T follicular helper cell (primary cell): ENCODE measurements at regions not wholly inside any gene's neighbourhood (a gene's known extent, or its start where the extent isn't known, plus 50 kb on each side); places are given as distances from the start of the nearest gene placed in this dataset.

Experiments used
- DNase-seq: peaks from one replicate; pipeline ENCODE4 v3.0.0-alpha.2; 2020; ENCODE audit warnings: low read depth

DNA sequence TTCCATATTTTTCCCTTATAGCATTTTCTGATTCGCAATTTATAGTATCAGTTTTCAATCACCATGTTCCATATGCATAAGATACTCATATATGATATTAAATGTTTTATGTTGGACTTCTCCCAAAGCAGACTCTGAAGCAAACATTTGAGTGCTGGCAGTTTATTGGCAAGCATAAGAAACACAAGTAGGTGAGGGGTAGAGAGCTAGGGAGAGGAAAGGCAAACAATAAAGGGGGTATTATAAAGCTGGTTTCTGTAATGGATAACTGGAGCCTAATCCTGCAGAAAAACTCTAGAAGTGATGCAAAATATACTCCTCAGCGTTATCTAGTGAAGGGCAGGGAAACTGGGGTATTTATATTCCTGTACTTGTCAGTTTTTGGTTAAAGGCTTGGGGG, 491.5 kb upstream of the TGFBR2 start:
- no peak for DNase-seq

DNA sequence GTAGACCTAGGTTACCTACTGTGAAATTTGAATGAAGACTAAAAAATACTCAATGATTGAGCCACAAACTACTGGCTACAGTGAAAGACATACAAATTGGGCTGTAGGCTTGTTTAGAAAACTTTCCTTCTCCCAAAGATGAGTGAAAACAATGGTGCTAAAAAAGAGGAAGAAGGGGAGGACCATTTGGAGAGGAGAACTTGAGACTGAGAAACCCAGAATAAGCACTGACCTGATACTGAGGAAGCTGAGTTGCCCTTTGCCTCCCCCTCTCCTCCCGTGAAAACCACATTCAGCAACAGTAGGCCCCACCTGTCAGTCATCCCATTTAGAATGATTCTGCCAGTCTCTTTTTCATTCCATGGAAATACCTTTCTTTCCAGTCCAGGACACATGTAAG, 484.0 kb upstream of the TGFBR2 start:
- no peak for DNase-seq

- DNase-seq, result no peak
These were observed 483.2 kb upstream of the TGFBR2 start for GRCh38 chr3:30123224-30123623.

GRCh38 chr3:30123755-30124154, 482.6 kb upstream of the TGFBR2 start:
- DNase-seq, result no peak

GRCh38 chr3:30124435-30125370, 481.7 kb upstream of the TGFBR2 start:
- no peak for DNase-seq

DNA sequence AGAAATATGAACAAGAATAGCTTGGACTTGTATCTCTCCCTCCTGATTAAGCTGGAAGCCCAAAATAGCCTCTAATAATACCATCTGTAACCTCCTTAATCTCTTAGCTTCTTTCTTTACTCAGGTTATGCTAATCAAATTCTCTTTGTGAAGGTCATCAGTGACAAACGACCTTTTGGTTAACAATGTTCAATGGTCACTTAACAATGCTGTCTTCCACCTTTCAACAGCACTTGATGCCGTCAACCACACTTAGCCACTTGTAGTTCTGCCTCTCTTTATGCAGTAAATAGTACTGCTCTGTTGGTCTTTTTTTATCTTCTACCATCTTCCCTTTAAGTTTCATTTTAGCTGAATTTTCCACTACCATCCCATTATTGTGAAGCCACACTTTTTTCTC, 476.6 kb upstream of the TGFBR2 start:
- no peak for DNase-seq

- DNase-seq, result no peak
These were observed 476.0 kb upstream of the TGFBR2 start for GRCh38 chr3:30130391-30130790.

- no peak for DNase-seq
These were observed 475.2 kb upstream of the TGFBR2 start for GRCh38 chr3:30131191-30131590.

DNA sequence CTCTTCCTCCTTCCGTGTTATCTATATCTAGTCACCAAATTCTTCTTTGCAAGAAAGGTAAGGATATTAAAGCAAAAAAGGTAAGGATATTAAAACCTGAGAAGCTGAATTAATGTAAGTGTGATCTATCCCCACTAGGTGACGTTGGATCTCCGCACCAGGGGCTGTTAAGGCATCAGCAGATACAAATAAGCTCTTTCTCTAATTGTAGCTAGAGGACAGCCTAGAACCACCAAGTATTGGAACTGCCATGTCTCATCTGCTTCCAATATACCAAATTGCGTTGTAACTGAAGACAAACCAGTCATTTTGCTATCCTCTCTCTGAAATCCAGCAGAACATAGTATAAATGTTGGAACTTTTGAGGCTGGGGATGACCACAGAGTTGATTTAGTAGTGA, 471.2 kb upstream of the TGFBR2 start:
- DNase-seq, result no peak

DNA sequence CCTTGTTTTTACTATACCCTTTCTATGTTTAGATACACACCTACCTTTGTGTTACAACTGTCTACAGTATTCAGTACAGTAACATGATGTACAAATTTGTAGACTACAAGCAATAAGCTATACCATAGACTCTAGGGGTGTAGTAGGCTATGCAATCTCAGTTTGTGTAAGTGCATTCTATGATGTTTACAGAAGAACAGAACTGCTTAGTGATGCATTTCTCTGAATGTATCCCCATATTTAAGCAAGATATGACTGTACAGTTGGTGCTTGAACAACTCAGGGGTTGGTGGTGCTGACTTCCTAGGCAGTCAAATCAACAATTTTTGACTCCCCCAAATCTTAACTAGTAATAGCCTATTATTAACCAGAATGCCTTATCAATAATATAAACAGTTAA, 467.1 kb upstream of the TGFBR2 start:
- DNase-seq, result no peak

- no peak for DNase-seq
These were observed 465.9 kb upstream of the TGFBR2 start for GRCh38 chr3:30140356-30141075.

DNA sequence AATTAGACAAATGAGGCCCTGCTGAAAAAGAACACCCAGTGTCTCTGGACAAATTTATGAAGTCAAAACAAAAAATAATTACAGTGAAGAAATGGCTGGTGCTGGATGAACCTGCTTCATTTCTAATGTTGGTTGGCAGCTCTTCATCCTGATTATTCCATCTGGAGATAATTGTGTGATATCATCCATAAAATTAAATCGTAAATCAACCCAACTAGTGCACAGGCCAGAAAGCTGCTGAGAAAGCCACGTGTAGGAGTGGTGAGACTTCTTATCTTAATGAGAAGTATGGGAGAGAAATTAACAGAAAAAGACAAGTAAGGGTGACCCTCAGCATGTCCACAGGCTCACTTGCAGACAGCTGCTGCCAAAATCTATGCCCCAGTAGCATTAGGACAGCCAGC, 465.2 kb upstream of the TGFBR2 start:
- no peak for DNase-seq

- no peak for DNase-seq
These were observed 464.5 kb upstream of the TGFBR2 start for GRCh38 chr3:30141927-30142326.

GRCh38 chr3:30142946-30143345, 463.5 kb upstream of the TGFBR2 start:
- DNase-seq, result no peak

DNA sequence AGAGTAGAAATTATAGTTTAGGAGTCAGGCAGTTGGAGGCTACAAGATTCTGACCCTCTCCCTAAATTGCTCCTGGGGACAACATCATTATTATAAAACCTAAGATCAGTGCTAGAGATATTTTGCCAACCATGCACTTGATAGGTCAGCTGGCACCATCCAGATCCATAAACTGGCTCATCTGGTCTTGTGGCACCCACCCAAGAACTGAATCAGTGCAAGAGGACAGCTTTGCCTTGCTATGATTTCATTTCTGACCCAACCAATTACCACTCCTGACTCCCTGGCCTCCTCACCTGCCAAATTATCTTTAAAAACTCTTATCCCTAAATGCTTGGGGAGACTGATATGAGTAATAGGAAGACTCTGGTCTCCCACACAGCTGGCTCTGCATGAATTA, 461.1 kb upstream of the TGFBR2 start:
- no peak for DNase-seq

DNA sequence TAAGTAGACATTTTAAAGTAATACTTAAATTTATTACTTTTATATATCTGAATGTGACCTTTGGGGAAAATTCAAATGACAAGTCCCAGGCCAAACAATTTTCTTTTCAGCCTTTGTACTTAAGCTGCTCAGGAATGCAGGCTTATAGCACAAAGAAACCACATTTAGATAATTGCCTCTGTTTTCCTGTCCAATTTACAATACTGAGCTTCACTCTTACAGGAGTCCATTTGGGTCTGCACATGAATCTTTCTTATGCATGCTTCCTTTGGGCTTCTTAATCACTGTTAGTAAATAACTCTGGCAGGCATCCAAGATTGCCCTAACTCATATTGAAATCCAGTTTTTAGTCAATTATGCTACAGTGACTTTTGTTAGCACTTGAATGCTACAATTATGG, 459.4 kb upstream of the TGFBR2 start:
- no peak for DNase-seq

GRCh38 chr3:30154853-30155252, 451.5 kb upstream of the TGFBR2 start:
- DNase-seq, result no peak

DNA sequence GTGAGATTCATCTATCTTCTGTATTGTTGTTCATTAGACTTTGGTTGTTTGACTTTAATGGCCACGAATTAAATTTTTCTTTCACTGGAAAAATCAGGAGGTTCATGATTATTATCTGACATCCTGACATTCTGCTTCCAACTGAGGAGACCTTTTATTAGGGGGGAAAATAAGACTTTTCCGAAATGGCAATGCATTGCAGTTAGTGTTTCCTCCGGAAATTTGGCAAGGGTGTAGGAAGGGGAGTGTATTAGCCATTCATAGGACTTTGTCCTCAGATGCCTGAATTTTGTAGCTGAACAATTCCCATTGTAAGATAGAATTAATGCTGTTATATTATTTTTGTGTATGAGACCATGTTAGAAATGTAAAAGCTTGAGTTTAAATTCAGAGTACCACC, 450.6 kb upstream of the TGFBR2 start:
- DNase-seq, result no peak

DNA sequence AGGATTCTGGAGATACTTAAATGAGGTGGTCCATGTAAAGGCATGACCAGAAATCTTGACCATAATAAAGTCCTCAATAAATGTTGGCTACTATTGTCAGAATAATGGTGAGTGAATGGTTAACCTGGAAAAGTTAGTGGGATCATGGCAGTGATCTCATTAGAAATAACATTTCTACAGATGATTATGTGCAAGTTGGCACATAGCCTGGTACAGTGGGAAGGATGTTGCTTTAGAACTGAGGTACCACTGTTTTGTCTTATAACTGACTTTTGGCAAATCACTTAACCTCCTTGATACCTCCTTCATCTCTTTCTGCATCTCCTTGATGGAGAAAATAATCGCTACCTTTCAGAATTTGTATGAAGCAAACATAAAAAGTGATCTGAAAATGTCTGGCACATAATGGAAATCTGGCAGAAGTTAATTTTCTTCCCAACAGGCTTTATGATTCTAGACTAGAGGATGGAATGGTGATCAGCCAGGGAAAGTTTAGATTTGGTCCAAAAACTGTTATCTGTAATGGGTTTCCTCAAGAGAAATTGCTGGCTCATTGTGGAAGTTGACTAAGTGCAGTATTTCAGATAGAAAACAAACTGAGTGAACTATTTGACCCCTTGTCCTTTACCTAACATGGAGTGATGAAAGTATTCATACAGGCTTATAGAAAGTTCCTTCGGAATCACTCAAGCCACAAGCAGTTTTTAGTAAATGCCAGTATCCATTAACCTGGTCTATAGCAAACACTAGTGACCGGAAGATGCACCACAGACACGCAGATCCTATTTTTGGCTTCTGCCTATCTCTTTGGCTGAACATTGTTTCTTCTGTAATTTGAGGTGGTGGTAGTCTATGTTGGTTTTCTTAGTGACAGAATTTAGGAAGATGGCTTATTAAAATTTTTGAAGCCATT, 449.6 kb upstream of the TGFBR2 start:
- DNase-seq, result no peak

DNA sequence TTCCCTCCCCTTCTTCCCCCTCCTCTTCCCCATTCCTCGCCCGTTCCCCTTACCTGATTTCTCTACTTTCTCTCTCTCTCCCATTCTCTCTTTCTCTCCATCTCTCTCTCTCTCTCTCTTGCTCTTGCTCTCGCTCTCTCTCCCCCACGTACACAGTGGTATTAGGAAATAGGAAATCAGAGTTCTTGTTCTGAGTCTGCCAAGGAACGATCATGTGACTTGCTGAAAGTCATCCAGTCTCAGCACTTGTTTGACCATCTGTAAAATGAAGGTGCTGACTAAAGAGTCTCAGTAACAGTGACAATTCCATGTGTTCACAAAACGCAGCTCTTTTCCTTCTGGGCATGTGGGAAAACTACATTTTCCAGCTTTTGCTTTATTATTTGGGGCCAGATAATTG, 445.0 kb upstream of the TGFBR2 start:
- no peak for DNase-seq

GRCh38 chr3:30162579-30162978, 443.8 kb upstream of the TGFBR2 start:
- no peak for DNase-seq

DNA sequence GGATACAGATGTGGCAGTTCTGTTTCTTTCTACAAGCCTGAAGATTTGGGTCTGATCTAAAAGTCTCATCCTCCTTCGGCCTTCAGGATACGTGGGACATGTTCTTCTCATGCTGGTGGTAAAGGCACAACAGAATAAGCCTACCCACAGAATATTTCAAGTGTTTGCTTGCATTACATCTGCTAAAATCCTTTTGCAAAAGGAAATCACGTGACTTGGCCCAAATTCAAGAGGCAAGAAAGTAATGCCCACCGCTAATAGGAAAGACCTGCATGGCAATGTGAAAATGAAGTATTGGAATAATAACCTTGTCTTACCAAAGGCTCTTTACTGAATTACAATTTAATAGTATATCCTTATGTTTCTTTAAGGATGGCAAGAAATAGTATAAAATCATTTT, 439.9 kb upstream of the TGFBR2 start:
- no peak for DNase-seq
